Right renal cortex interstitium (tissue), 3 donors: ENCODE measurements at regions not wholly inside any gene's neighbourhood (a gene's known extent, or its start where the extent isn't known, plus 50 kb on each side); places are given as distances from the start of the nearest gene placed in this dataset.

Experiments
- DNase-seq, 3 donors: peaks; one replicate each; pipeline ENCODE4 v3.0.0-alpha.2; 2013; ENCODE audit warnings: low read depth in 3 of 3, low spot score in 2 of 3

GRCh38 chr5:66529704-66530103 is 66.5 kb upstream of the MAST4 start:
- DNase-seq = no peak

- DNase-seq = no peak
Measured at GRCh38 chr5:66538126-66538525, 58.1 kb upstream of the MAST4 start.

- DNase-seq = no peak
Measured at GRCh38 chr5:66538531-66538930, 57.7 kb upstream of the MAST4 start.

GRCh38 chr5:66540078-66540477 is 56.1 kb upstream of the MAST4 start:
- DNase-seq = no peak

- DNase-seq = no peak
Measured at GRCh38 chr5:66542711-66543110, 53.5 kb upstream of the MAST4 start.
